DND-41 (cell line): ENCODE measurements at regions not wholly inside any gene's neighbourhood (a gene's known extent, or its start where the extent isn't known, plus 50 kb on each side); places are given as distances from the start of the nearest gene placed in this dataset.

Source experiments
- ATAC-seq: fragments of 200-7000 bp; cut with Tn5 transposase; 3 replicates; pipeline ENCODE4 v1.9.1; 2021; ENCODE audit warnings: low read depth; ENCODE audit not compliant: insufficient read depth
- DNase-seq: peaks from one replicate; pipeline ENCODE4 v3.0.0-alpha.2; 2020
- H2AFZ ChIP-seq: 2 replicates; pipeline ENCODE4 v1.6.0; 2012; ENCODE audit warnings: low read depth, low read length
- H3K27ac ChIP-seq: 2 replicates; pipeline ENCODE4 v1.5.1; 2012; ENCODE audit warnings: low read length, inconsistent platforms
- H3K27me3 ChIP-seq: fragments of 200-600 bp; sonication (generic); 2 replicates; pipeline ENCODE4 v1.6.0; 2012; ENCODE audit warnings: low read length, mild to moderate bottlenecking, inconsistent platforms; ENCODE audit not compliant: insufficient read depth, poor library complexity
- H3K36me3 ChIP-seq: 2 replicates; pipeline ENCODE4 v1.5.1; 2012; ENCODE audit warnings: low read length, inconsistent platforms; ENCODE audit not compliant: insufficient read depth
- H3K4me1 ChIP-seq: 2 replicates; pipeline ENCODE4 v1.5.1; 2012; ENCODE audit warnings: mild to moderate bottlenecking, low read length; ENCODE audit not compliant: insufficient read depth
- H3K4me2 ChIP-seq: 2 replicates; pipeline ENCODE4 v1.6.0; 2012; ENCODE audit warnings: mild to moderate bottlenecking, moderate library complexity, low read length, inconsistent platforms; ENCODE audit not compliant: insufficient read depth
- H3K4me3 ChIP-seq, 2 experiments: fragments of 200-600 bp in 1 of 2; shearing (Covaris generic) in 1 of 2; 2 replicates each; pipeline ENCODE4 v1.5.1; 2012 to 2016; ENCODE audit warnings: inconsistent platforms in 2 of 2, low read length in 2 of 2, mild to moderate bottlenecking in 2 of 2, low read depth in 1 of 2, moderate library complexity in 1 of 2
- H3K79me2 ChIP-seq: 2 replicates; pipeline ENCODE4 v1.6.0; 2012; ENCODE audit warnings: low read length, inconsistent platforms; ENCODE audit not compliant: insufficient read depth
- H3K9ac ChIP-seq: 2 replicates; pipeline ENCODE4 v1.6.0; 2012; ENCODE audit warnings: low read depth, mild to moderate bottlenecking, inconsistent platforms, low read length, moderate library complexity
- H3K9me3 ChIP-seq: 2 replicates; pipeline ENCODE4 v1.5.1; 2012; ENCODE audit warnings: low read length, moderate library complexity, mild to moderate bottlenecking, inconsistent platforms; ENCODE audit not compliant: insufficient read depth, severe bottlenecking
- H4K20me1 ChIP-seq: 2 replicates; pipeline ENCODE4 v1.6.0; 2012; ENCODE audit warnings: low read length; ENCODE audit not compliant: insufficient read depth
- CTCF ChIP-seq: IDR thresholded peaks from 2 replicates; pipeline ENCODE4 v1.5.1; 2012; ENCODE audit warnings: borderline replicate concordance, low read length, moderate library complexity, mild to moderate bottlenecking; ENCODE audit not compliant: poor library complexity, severe bottlenecking; ENCODE audit errors: extremely low read depth
- EZH2 ChIP-seq: IDR thresholded peaks from 3 replicates; pipeline ENCODE4 v1.6.1; 2012; ENCODE audit warnings: borderline replicate concordance, low read depth, mild to moderate bottlenecking, moderate library complexity, low read length, inconsistent platforms; ENCODE audit not compliant: severe bottlenecking

GRCh38 chr22:49643998-49644397, 183.7 kb downstream of the BRD1 start:
- H3K4me3 ChIP-seq: no peak overlapping the region
- H3K4me1 ChIP-seq: no peaks in the 10 kb centered on the region
- TF ChIP-seq EZH2 (no peak), CTCF (no peak)
- no peaks in the 10 kb centered on the region for H3K27me3 ChIP-seq
- no peak for ATAC-seq
- no peak overlapping the region for H3K9ac ChIP-seq
- no peak overlapping the region for H2AFZ ChIP-seq
- no peaks in the 10 kb centered on the region for H3K36me3 ChIP-seq
- no peaks in the 10 kb centered on the region for H3K79me2 ChIP-seq
- no peak overlapping the region for H3K4me2 ChIP-seq
- DNase-seq: no peak
- no peaks in the 10 kb centered on the region for H4K20me1 ChIP-seq
- H3K9me3 ChIP-seq: no peaks in the 10 kb centered on the region
- H3K27ac ChIP-seq: no peak overlapping the region

- no peak for ATAC-seq
- TF ChIP-seq EZH2 (no peak), CTCF (no peak)
Observed at GRCh38 chr22:49643466-49643865, 184.2 kb downstream of the BRD1 start.

GRCh38 chr22:49642741-49643140, 184.9 kb downstream of the BRD1 start:
- Histone ChIP-seq H3K9ac (no peak overlapping the region), H3K9me3 (no peaks in the 10 kb centered on the region), H2AFZ (no peak overlapping the region), H3K36me3 (no peaks in the 10 kb centered on the region), H3K4me2 (no peak overlapping the region), H3K4me1 (no peaks in the 10 kb centered on the region), H3K27ac (no peak overlapping the region), H3K4me3 (no peak overlapping the region), H3K27me3 (no peaks in the 10 kb centered on the region), H4K20me1 (no peaks in the 10 kb centered on the region), H3K79me2 (no peaks in the 10 kb centered on the region)
- TF ChIP-seq CTCF: no peak
- no peak for TF ChIP-seq EZH2
- DNase-seq (no peak), ATAC-seq (no peak)

More at GRCh38 chr22:49643466-49643865, 184.2 kb downstream of the BRD1 start:
- no peak overlapping the region for H3K9ac ChIP-seq
- no peak overlapping the region for H3K27ac ChIP-seq
- no peaks in the 10 kb centered on the region for H3K27me3 ChIP-seq
- H3K36me3 ChIP-seq: no peaks in the 10 kb centered on the region
- H3K4me1 ChIP-seq: no peaks in the 10 kb centered on the region
- H2AFZ ChIP-seq: no peak overlapping the region
- H3K9me3 ChIP-seq: no peaks in the 10 kb centered on the region
- H3K4me3 ChIP-seq: no peak overlapping the region
- DNase-seq: no peak
- H3K79me2 ChIP-seq: no peaks in the 10 kb centered on the region
- H3K4me2 ChIP-seq: no peak overlapping the region
- H4K20me1 ChIP-seq: no peaks in the 10 kb centered on the region

- Histone ChIP-seq H3K9ac (no peak overlapping the region), H3K36me3 (no peaks in the 10 kb centered on the region), H4K20me1 (no peaks in the 10 kb centered on the region), H3K4me1 (no peaks in the 10 kb centered on the region), H3K4me3 (no peak overlapping the region), H3K9me3 (no peaks in the 10 kb centered on the region), H3K4me2 (no peak overlapping the region), H3K27ac (no peak overlapping the region), H2AFZ (no peak overlapping the region), H3K27me3 (no peaks in the 10 kb centered on the region), H3K79me2 (no peaks in the 10 kb centered on the region)
- TF ChIP-seq CTCF (no peak), EZH2 (no peak)
- DNase-seq (no peak), ATAC-seq (no peak)
Observed at GRCh38 chr22:49642331-49642730, 185.3 kb downstream of the BRD1 start.
